Karpas-422 (cell line): ENCODE measurements at regions not wholly inside any gene's neighbourhood (a gene's known extent, or its start where the extent isn't known, plus 50 kb on each side); places are given as distances from the start of the nearest gene placed in this dataset.

Experiments used
- DNase-seq: peaks from one replicate; pipeline ENCODE4 v3.0.0-alpha.2; 2015
- H2AFZ ChIP-seq: fragments of 200-600 bp; sonication (generic); 2 replicates; pipeline ENCODE4 v1.6.1; 2014; ENCODE audit warnings: antibody characterized with exemption, low read length, mixed read lengths
- H3K27ac ChIP-seq: fragments of 200-600 bp; sonication (generic); 2 replicates; pipeline ENCODE4 v1.5.1; 2014; ENCODE audit warnings: mild to moderate bottlenecking, low read length, moderate library complexity
- H3K27me3 ChIP-seq: fragments of 200-600 bp; sonication (generic); 2 replicates; pipeline ENCODE4 v1.6.1; 2014; ENCODE audit warnings: low read length, mixed read lengths
- H3K36me3 ChIP-seq: fragments of 200-600 bp; sonication (generic); 2 replicates; pipeline ENCODE4 v1.6.1; 2014; ENCODE audit warnings: low read length, mixed read lengths; ENCODE audit not compliant: insufficient read depth
- H3K4me1 ChIP-seq: fragments of 200-600 bp; sonication (generic); 2 replicates; pipeline ENCODE4 v1.6.1; 2014; ENCODE audit warnings: mild to moderate bottlenecking, low read length, mixed read lengths
- H3K4me2 ChIP-seq: fragments of 200-600 bp; sonication (generic); 2 replicates; pipeline ENCODE4 v1.6.1; 2014; ENCODE audit warnings: low read length, low read depth, mild to moderate bottlenecking; ENCODE audit not compliant: poor library complexity, severe bottlenecking
- H3K4me3 ChIP-seq: fragments of 200-600 bp; sonication (generic); 2 replicates; pipeline ENCODE4 v1.5.1; 2014; ENCODE audit warnings: mild to moderate bottlenecking, antibody characterized with exemption, low read length, mixed read lengths
- H3K79me2 ChIP-seq: fragments of 200-600 bp; sonication (generic); 2 replicates; pipeline ENCODE4 v1.6.1; 2014; ENCODE audit warnings: mild to moderate bottlenecking, low read length, mixed read lengths
- H3K9ac ChIP-seq: fragments of 200-600 bp; sonication (generic); 2 replicates; pipeline ENCODE4 v1.6.0; 2014; ENCODE audit warnings: low read length
- H3K9me2 ChIP-seq: fragments of 200-600 bp; sonication (generic), shearing (Covaris generic); replicated peaks from 2 replicates; pipeline ENCODE4 v1.6.0; 2014; ENCODE audit warnings: mild to moderate bottlenecking, low read length, moderate library complexity; ENCODE audit not compliant: insufficient read depth
- H3K9me3 ChIP-seq: fragments of 300-700, 200-600 bp; sonication (generic); 2 replicates; pipeline ENCODE4 v1.6.1; 2014; ENCODE audit warnings: low read length, mixed read lengths
- H4K20me1 ChIP-seq: fragments of 200-600 bp; sonication (generic); 2 replicates; pipeline ENCODE4 v1.6.1; 2014; ENCODE audit warnings: mild to moderate bottlenecking, antibody characterized with exemption, low read length, low read depth; ENCODE audit not compliant: insufficient read depth

DNA sequence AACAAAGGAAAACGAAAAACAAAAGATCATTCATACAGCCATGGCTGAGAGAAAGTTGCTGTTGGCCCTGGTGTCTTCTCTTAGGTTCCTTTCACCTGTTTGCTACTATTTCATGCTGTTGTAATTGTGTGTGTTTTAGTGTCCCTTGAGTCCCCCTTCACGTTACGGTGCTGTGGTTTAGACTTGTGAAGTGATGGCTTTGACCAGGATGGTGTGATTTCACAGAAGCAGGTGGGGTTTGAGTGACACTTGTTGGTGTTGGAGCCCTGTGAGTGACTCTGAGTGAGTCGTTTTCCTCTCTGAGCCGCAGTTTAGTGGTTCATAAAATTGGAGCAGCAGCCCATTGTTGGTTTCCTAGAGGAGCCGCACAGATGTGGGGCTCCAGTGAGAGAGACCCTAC is 635.4 kb downstream of the VRK1 start:
- Histone ChIP-seq H2AFZ (no peak overlapping the region), H3K27ac (no peak overlapping the region), H3K4me3 (no peak overlapping the region), H3K79me2 (no peaks in the 10 kb centered on the region), H3K9ac (no peak overlapping the region), H3K9me2 (no peaks in the 10 kb centered on the region), H3K36me3 (no peaks in the 10 kb centered on the region), H3K4me1 (no peaks in the 10 kb centered on the region), H4K20me1 (no peaks in the 10 kb centered on the region), H3K4me2 (no peak overlapping the region), H3K9me3 (no peaks in the 10 kb centered on the region), H3K27me3 (no peaks in the 10 kb centered on the region)
- no peak for DNase-seq

GRCh38 chr14:97441740-97442362 is 644.7 kb downstream of the VRK1 start:
- no peak overlapping the region for H2AFZ ChIP-seq
- DNase-seq = no peak
- H3K4me3 ChIP-seq = no peak overlapping the region
- no peak overlapping the region for H3K9ac ChIP-seq
- no peaks in the 10 kb centered on the region for H3K9me3 ChIP-seq
- peaks cover 6% of the 10 kb centered on the region; the same call in 1 of the 2 replicates for H3K27me3 ChIP-seq
- H3K79me2 ChIP-seq = no peaks in the 10 kb centered on the region
- H3K27ac ChIP-seq = no peak overlapping the region
- no peaks in the 10 kb centered on the region for H3K36me3 ChIP-seq
- no peaks in the 10 kb centered on the region for H4K20me1 ChIP-seq
- peaks cover 12% of the 10 kb centered on the region for H3K4me1 ChIP-seq
- no peaks in the 10 kb centered on the region for H3K9me2 ChIP-seq
- no peak overlapping the region for H3K4me2 ChIP-seq

- Histone ChIP-seq H3K4me3 (no peak overlapping the region), H3K9me2 (no peaks in the 10 kb centered on the region), H3K27ac (no peak overlapping the region), H3K27me3 (peaks cover 6% of the 10 kb centered on the region; the same call in 1 of the 2 replicates), H3K9ac (no peak overlapping the region), H3K36me3 (no peaks in the 10 kb centered on the region), H3K4me1 (peaks cover 12% of the 10 kb centered on the region), H3K79me2 (no peaks in the 10 kb centered on the region), H3K9me3 (no peaks in the 10 kb centered on the region), H3K4me2 (no peak overlapping the region), H2AFZ (no peak overlapping the region), H4K20me1 (no peaks in the 10 kb centered on the region)
- DNase-seq = no peak
Measured at GRCh38 chr14:97442363-97442762, 645.2 kb downstream of the VRK1 start.

GRCh38 chr14:97443412-97443811 is 646.2 kb downstream of the VRK1 start:
- Histone ChIP-seq H3K27me3 (peaks cover 6% of the 10 kb centered on the region; the same call in 1 of the 2 replicates), H3K4me2 (no peak overlapping the region), H3K79me2 (no peaks in the 10 kb centered on the region), H4K20me1 (no peaks in the 10 kb centered on the region), H3K4me3 (no peak overlapping the region), H3K9me3 (no peaks in the 10 kb centered on the region), H3K4me1 (peaks cover 12% of the 10 kb centered on the region), H3K9me2 (no peaks in the 10 kb centered on the region), H3K27ac (no peak overlapping the region), H2AFZ (no peak overlapping the region), H3K9ac (no peak overlapping the region), H3K36me3 (no peaks in the 10 kb centered on the region)
- no peak for DNase-seq

DNA sequence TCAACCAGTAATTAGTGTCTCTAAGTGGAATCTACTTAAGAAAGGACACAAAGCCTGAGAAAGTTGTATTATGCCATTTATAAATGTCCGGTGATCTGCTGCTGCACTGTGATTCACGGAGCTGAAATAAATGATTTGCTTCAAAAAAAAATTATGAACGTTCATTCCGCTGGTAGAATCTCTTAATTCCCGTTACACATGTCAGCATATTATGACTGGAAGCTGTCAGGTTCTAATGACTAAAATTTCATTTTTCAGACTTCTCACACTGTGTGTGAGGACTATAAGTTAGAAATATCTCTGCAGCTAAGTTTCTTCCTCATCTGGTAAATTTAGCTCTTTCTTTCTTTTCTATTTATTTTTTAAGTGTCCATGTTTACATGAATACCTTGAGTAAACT is 647.1 kb downstream of the VRK1 start:
- Histone ChIP-seq H3K36me3 (no peaks in the 10 kb centered on the region), H3K27ac (no peak overlapping the region), H3K27me3 (peaks cover 6% of the 10 kb centered on the region; the same call in 1 of the 2 replicates), H3K4me2 (no peak overlapping the region), H3K9me3 (no peaks in the 10 kb centered on the region), H4K20me1 (no peaks in the 10 kb centered on the region), H3K4me3 (no peak overlapping the region), H2AFZ (no peak overlapping the region), H3K9ac (no peak overlapping the region), H3K9me2 (no peaks in the 10 kb centered on the region), H3K79me2 (no peaks in the 10 kb centered on the region), H3K4me1 (peaks cover 12% of the 10 kb centered on the region)
- no peak for DNase-seq

- no peaks in the 10 kb centered on the region for H3K79me2 ChIP-seq
- H3K9me2 ChIP-seq = no peaks in the 10 kb centered on the region
- H3K9ac ChIP-seq = no peak overlapping the region
- no peak overlapping the region for H3K4me2 ChIP-seq
- no peak for DNase-seq
- peaks cover 12% of the 10 kb centered on the region for H3K4me1 ChIP-seq
- H3K27ac ChIP-seq = no peak overlapping the region
- no peaks in the 10 kb centered on the region for H3K36me3 ChIP-seq
- H3K4me3 ChIP-seq = no peak overlapping the region
- no peaks in the 10 kb centered on the region for H4K20me1 ChIP-seq
- H3K27me3 ChIP-seq = peaks cover 6% of the 10 kb centered on the region; the same call in 1 of the 2 replicates
- no peaks in the 10 kb centered on the region for H3K9me3 ChIP-seq
- H2AFZ ChIP-seq = no peak overlapping the region
Measured at GRCh38 chr14:97445367-97445766, 648.2 kb downstream of the VRK1 start.

DNA sequence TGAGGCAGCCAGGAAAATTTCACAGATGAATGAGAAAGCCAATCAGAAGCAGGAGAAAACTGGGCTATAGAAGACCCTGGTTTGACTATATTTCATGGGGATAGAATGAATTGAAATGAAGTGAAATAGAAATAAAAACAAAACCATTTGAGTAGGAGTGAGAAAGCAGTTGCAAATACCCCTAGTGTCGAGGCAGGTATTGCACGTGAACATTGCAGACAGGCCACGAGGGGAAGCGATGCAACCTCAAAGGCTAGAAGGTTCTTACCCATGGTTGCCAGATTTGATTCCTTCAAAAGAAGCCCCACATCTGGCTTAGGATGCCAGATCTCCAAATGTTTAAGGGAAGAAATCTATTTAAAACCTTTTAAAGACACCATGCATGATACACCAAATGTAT is 648.9 kb downstream of the VRK1 start:
- no peak for DNase-seq
- Histone ChIP-seq H4K20me1 (no peaks in the 10 kb centered on the region), H3K9me3 (no peaks in the 10 kb centered on the region), H3K4me1 (peaks cover 10% of the 10 kb centered on the region), H3K27me3 (peaks cover 6% of the 10 kb centered on the region; the same call in 1 of the 2 replicates), H3K36me3 (no peaks in the 10 kb centered on the region), H3K9me2 (no peaks in the 10 kb centered on the region), H3K9ac (no peak overlapping the region), H2AFZ (no peak overlapping the region), H3K4me2 (no peak overlapping the region), H3K27ac (no peak overlapping the region), H3K4me3 (no peak overlapping the region), H3K79me2 (no peaks in the 10 kb centered on the region)

- no peak overlapping the region for H3K27ac ChIP-seq
- H3K79me2 ChIP-seq = no peaks in the 10 kb centered on the region
- no peaks in the 10 kb centered on the region for H3K36me3 ChIP-seq
- H3K4me3 ChIP-seq = no peak overlapping the region
- H3K27me3 ChIP-seq = peaks cover 5% of the 10 kb centered on the region; the same call in 1 of the 2 replicates
- no peak overlapping the region for H2AFZ ChIP-seq
- H3K9me3 ChIP-seq = no peaks in the 10 kb centered on the region
- DNase-seq = no peak
- no peak overlapping the region for H3K4me2 ChIP-seq
- H3K9me2 ChIP-seq = no peaks in the 10 kb centered on the region
- no peaks in the 10 kb centered on the region for H4K20me1 ChIP-seq
- no peaks in the 10 kb centered on the region for H3K4me1 ChIP-seq
- no peak overlapping the region for H3K9ac ChIP-seq
Measured at GRCh38 chr14:97452314-97452713, 655.1 kb downstream of the VRK1 start.
